ENCODE measurements at regions not wholly inside any gene's neighbourhood (a gene's known extent, or its start where the extent isn't known, plus 50 kb on each side); places are given as distances from the start of the nearest gene placed in this dataset.

DNA sequence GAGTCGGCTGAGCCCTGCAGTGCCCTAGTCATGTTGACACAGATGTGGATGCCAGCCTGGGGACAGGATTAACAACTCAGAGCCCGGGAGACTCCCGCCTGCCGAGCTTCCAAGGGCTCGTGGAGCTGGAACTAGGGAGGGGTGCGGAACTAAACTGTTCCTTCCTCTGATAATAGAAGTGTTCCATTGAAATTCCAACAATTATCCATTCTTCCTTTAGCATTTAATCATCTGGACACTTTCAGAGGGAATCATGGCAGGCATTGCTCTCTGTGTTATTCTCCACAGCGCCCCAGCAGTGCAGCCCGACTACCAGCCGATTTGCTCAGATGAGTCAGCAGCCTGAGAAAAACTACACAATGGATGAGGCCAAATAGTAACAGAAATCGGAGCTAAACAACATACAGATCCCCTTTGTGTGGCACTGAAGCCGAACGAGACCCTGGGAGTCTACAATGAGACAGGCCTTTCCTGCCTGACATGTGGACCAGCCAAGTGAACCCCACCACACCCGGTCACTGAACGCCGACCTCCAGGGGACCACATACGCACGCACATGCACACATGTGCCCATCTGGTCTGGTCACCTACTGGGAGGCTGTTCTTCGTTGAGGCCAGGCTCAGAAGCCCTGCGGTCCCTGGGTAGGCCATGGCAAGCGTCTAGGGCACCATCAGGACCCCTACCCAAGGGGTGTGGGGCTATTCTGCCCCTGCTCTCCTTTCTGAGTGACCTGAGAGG, 238.4 kb upstream of the AFDN start:
- peak in 1 of 2 donors; percentile 4 for DNase-seq

- DNase-seq = peak in 1 of 2 donors; percentile 11
Observed at GRCh38 chr6:167588920-167589614, 237.6 kb upstream of the AFDN start.

- no peak for DNase-seq
Observed at GRCh38 chr6:167589615-167589940, 237.1 kb upstream of the AFDN start.

DNA sequence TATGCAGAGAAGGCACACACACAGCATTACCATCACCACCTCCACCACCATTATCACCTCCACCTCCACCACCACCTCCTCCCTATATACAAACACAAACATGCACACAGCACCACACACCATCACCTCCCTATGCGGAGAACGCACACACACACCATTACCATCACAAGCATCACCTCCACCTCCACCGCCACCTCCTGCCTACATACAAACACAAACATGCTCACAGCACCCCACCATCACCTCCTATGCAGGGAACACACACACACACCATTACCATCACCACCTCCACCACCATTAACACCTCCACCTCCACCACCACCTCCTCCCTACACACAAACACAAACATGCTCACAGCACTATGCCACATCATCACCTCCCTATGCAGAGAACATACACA, 236.5 kb upstream of the AFDN start:
- DNase-seq = peak in 1 of 2 donors; percentile 8
